Kidney epithelial cell (primary cell): ENCODE measurements at regions not wholly inside any gene's neighbourhood (a gene's known extent, or its start where the extent isn't known, plus 50 kb on each side); places are given as distances from the start of the nearest gene placed in this dataset.

ENCODE experiments used
- DNase-seq: peaks from one replicate; pipeline ENCODE4 v3.0.0-alpha.2; 2010; ENCODE audit warnings: low read depth
- H3K27me3 ChIP-seq: 2 replicates; pipeline ENCODE4 v1.6.0; 2011; ENCODE audit warnings: low read length; ENCODE audit not compliant: control insufficient read depth, insufficient read depth
- H3K36me3 ChIP-seq: 2 replicates; pipeline ENCODE4 v1.5.1; 2011; ENCODE audit warnings: low read length; ENCODE audit not compliant: control insufficient read depth, insufficient read depth
- H3K4me3 ChIP-seq: 2 replicates; pipeline ENCODE4 v1.5.1; 2011; ENCODE audit warnings: low read depth, mild to moderate bottlenecking, control low read depth, low read length
- CTCF ChIP-seq: IDR thresholded peaks from 2 replicates; pipeline ENCODE4 v1.5.1; 2011; ENCODE audit warnings: mild to moderate bottlenecking, moderate library complexity, low read length, control low read depth, inconsistent platforms; ENCODE audit not compliant: insufficient read depth, poor library complexity, severe bottlenecking

GRCh38 chr11:43245466-43245865 lies 66.3 kb upstream of the API5 start:
- H3K36me3 ChIP-seq, result no peaks in the 10 kb centered on the region
- DNase-seq, result no peak
- H3K27me3 ChIP-seq, result no peaks in the 10 kb centered on the region
- TF ChIP-seq CTCF, result no peak
- no peak overlapping the region for H3K4me3 ChIP-seq

GRCh38 chr11:43250309-43250708 lies 61.5 kb upstream of the API5 start:
- Histone ChIP-seq H3K4me3 (no peak overlapping the region), H3K27me3 (no peaks in the 10 kb centered on the region), H3K36me3 (no peaks in the 10 kb centered on the region)
- no peak for TF ChIP-seq CTCF
- no peak for DNase-seq

- H3K27me3 ChIP-seq, result no peaks in the 10 kb centered on the region
- TF ChIP-seq CTCF, result no peak
- DNase-seq, result no peak
- H3K4me3 ChIP-seq, result no peak overlapping the region
- H3K36me3 ChIP-seq, result no peaks in the 10 kb centered on the region
Measured at GRCh38 chr11:43261775-43262174, 50.0 kb upstream of the API5 start.
